HT1080 (cell line): ENCODE measurements at regions not wholly inside any gene's neighbourhood (a gene's known extent, or its start where the extent isn't known, plus 50 kb on each side); places are given as distances from the start of the nearest gene placed in this dataset.

ENCODE experiments used
- DNase-seq: peaks from one replicate; pipeline ENCODE4 v3.0.0-alpha.2; 2015; ENCODE audit warnings: low read depth

- DNase-seq: no peak
Measured at GRCh38 chr2:515441-516127, 161.6 kb downstream of the TMEM18 start.

GRCh38 chr2:513981-514706 is 163.1 kb downstream of the TMEM18 start:
- no peak for DNase-seq

- no peak for DNase-seq
Measured at GRCh38 chr2:510839-511238, 166.4 kb downstream of the TMEM18 start.

- no peak for DNase-seq
Measured at GRCh38 chr2:509888-510287, 167.3 kb downstream of the TMEM18 start.

- no peak for DNase-seq
Measured at GRCh38 chr2:508121-508520, 169.1 kb downstream of the TMEM18 start.

GRCh38 chr2:506866-507265 is 170.3 kb downstream of the TMEM18 start:
- no peak for DNase-seq

- no peak for DNase-seq
Measured at GRCh38 chr2:506451-506850, 170.8 kb downstream of the TMEM18 start.

GRCh38 chr2:505941-506340 is 171.3 kb downstream of the TMEM18 start:
- no peak for DNase-seq

GRCh38 chr2:503288-503999 is 173.8 kb downstream of the TMEM18 start:
- DNase-seq: no peak

- no peak for DNase-seq
Measured at GRCh38 chr2:502831-503230, 174.4 kb downstream of the TMEM18 start.

GRCh38 chr2:501667-502066 is 175.5 kb downstream of the TMEM18 start:
- DNase-seq: no peak

GRCh38 chr2:501130-501529 is 176.1 kb downstream of the TMEM18 start:
- no peak for DNase-seq

GRCh38 chr2:499726-500125 is 177.5 kb downstream of the TMEM18 start:
- DNase-seq: no peak

GRCh38 chr2:498493-499178 is 178.6 kb downstream of the TMEM18 start:
- DNase-seq: no peak

- DNase-seq: no peak
Measured at GRCh38 chr2:497770-498492, 179.3 kb downstream of the TMEM18 start.

GRCh38 chr2:496729-497128 is 180.5 kb downstream of the TMEM18 start:
- no peak for DNase-seq

GRCh38 chr2:495745-496275 is 181.4 kb downstream of the TMEM18 start:
- DNase-seq: no peak

GRCh38 chr2:494853-495252 is 182.4 kb downstream of the TMEM18 start:
- no peak for DNase-seq

- DNase-seq: no peak
Measured at GRCh38 chr2:493228-493627, 184.0 kb downstream of the TMEM18 start.

GRCh38 chr2:492178-492577 is 185.0 kb downstream of the TMEM18 start:
- no peak for DNase-seq

- DNase-seq: no peak
Measured at GRCh38 chr2:489838-490237, 187.4 kb downstream of the TMEM18 start.
